ENCODE measurements at regions not wholly inside any gene's neighbourhood (a gene's known extent, or its start where the extent isn't known, plus 50 kb on each side); places are given as distances from the start of the nearest gene placed in this dataset.
A peak's percentile ranks its signal among the peaks of the same experiment; 100 is the strongest.

DNA sequence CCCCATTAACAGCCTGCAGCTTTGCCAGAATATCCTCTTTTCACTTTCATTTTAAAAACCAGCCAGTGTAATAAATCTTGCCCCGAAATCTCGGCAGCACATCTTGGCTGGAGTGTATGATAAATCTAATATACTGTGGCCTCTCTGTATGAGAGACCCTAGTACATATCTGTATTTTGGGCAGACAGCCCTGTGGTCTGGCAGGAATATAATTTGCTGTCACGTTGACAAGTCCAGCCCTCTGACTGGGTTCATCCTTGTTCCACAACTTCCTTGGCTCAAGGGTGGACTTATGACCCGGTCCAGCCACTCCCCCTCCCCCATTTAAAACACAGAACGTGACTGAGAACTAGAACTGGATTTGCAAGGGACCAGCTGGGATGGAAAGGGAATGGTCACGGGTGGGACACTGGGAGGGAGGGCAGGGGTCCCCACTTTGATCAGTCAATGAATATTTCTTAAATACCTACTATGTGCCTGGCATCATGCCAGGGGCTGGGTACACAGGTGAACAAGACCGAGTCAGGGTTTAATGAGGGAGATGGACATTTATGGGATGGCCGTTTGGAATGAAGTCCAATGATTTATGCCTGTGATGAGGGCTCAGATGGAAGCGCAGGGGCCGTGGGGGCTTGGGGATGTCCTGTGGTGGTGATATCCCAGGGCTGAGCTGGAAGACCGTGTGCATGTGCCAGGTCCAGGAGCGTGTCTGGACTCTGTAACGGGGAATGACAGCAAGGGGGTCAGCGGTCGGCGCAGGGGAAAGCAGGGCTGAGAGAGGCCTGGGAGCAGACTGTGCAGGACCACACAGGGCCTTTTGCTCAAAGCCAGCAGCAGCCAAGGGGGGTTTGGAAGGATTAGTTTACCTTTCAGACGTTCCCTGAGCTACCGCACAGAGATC lies 190.5 kb downstream of the PHETA1 start:
- TF ChIP-seq, protein P1, sequence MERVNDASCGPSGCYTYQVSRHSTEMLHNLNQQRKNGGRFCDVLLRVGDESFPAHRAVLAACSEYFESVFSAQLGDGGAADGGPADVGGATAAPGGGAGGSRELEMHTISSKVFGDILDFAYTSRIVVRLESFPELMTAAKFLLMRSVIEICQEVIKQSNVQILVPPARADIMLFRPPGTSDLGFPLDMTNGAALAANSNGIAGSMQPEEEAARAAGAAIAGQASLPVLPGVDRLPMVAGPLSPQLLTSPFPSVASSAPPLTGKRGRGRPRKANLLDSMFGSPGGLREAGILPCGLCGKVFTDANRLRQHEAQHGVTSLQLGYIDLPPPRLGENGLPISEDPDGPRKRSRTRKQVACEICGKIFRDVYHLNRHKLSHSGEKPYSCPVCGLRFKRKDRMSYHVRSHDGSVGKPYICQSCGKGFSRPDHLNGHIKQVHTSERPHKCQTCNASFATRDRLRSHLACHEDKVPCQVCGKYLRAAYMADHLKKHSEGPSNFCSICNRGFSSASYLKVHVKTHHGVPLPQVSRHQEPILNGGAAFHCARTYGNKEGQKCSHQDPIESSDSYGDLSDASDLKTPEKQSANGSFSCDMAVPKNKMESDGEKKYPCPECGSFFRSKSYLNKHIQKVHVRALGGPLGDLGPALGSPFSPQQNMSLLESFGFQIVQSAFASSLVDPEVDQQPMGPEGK (CRISPR knock-in tag; IDR thresholded peaks at IDR 0.05; ENCODE audit: borderline replicate concordance): no peak
- TF ChIP-seq RARB (CRISPR knock-in tag; IDR thresholded peaks at IDR 0.05) (no peak), TCF4 (CRISPR knock-in tag; IDR thresholded peaks at IDR 0.05; ENCODE audit: borderline replicate concordance) (peak; percentile 67), ARNTL (CRISPR knock-in tag; IDR thresholded peaks at IDR 0.05; ENCODE audit: borderline replicate concordance, low read depth) (no peak), ZFP30 (CRISPR knock-in tag; IDR thresholded peaks at IDR 0.05) (no peak), ZNF70 (CRISPR knock-in tag; IDR thresholded peaks at IDR 0.05) (peak; percentile 42; the same call in 1 of the 2 replicates), ZFP3 (CRISPR knock-in tag; IDR thresholded peaks at IDR 0.05) (no peak), BACH2 (CRISPR knock-in tag; IDR thresholded peaks at IDR 0.05; ENCODE audit: borderline replicate concordance) (no peak), ESRRG (CRISPR knock-in tag; IDR thresholded peaks at IDR 0.05) (no peak), OSR1 (CRISPR knock-in tag; IDR thresholded peaks at IDR 0.05) (no peak), TOX (CRISPR knock-in tag; IDR thresholded peaks at IDR 0.05; ENCODE audit: borderline replicate concordance) (no peak), CSDC2 (CRISPR knock-in tag; IDR thresholded peaks at IDR 0.05) (no peak)
- TF ChIP-seq, protein P2, sequence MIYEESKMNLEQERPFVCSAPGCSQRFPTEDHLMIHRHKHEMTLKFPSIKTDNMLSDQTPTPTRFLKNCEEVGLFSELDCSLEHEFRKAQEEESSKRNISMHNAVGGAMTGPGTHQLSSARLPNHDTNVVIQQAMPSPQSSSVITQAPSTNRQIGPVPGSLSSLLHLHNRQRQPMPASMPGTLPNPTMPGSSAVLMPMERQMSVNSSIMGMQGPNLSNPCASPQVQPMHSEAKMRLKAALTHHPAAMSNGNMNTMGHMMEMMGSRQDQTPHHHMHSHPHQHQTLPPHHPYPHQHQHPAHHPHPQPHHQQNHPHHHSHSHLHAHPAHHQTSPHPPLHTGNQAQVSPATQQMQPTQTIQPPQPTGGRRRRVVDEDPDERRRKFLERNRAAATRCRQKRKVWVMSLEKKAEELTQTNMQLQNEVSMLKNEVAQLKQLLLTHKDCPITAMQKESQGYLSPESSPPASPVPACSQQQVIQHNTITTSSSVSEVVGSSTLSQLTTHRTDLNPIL (CRISPR knock-in tag; IDR thresholded peaks at IDR 0.05; ENCODE audit: low read depth): no peak
